ENCODE measurements at regions not wholly inside any gene's neighbourhood (a gene's known extent, or its start where the extent isn't known, plus 50 kb on each side); places are given as distances from the start of the nearest gene placed in this dataset.

DNA sequence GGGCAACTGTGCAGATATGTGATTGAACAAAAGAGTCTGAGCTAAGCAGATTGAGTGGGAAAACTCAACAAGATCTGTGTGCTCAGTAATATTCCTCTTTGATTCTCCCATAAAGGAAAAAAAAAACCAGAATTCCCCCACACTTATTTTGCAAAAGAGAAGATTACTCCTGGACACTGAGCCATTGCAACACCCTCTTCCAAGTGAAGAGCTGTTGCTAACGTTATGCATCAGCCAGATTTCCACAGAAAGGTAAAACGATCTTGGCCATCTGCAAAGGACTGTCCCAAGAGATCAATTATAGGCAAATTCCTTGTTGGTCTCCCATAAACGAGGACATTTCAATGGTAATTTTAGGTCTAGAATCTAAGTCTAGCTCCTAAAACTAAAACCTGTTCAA is 587.7 kb downstream of the C12orf50 start:
- TF ChIP-seq, protein P1, sequence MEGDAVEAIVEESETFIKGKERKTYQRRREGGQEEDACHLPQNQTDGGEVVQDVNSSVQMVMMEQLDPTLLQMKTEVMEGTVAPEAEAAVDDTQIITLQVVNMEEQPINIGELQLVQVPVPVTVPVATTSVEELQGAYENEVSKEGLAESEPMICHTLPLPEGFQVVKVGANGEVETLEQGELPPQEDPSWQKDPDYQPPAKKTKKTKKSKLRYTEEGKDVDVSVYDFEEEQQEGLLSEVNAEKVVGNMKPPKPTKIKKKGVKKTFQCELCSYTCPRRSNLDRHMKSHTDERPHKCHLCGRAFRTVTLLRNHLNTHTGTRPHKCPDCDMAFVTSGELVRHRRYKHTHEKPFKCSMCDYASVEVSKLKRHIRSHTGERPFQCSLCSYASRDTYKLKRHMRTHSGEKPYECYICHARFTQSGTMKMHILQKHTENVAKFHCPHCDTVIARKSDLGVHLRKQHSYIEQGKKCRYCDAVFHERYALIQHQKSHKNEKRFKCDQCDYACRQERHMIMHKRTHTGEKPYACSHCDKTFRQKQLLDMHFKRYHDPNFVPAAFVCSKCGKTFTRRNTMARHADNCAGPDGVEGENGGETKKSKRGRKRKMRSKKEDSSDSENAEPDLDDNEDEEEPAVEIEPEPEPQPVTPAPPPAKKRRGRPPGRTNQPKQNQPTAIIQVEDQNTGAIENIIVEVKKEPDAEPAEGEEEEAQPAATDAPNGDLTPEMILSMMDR (IDR thresholded peaks at IDR 0.05; ENCODE audit: poor library complexity, severe bottlenecking), result no peak
- TF ChIP-seq MXI1 (conservative IDR thresholded peaks at IDR 0.05; ENCODE audit: poor library complexity, severe bottlenecking) (no peak), EZH2 (IDR thresholded peaks at IDR 0.05; ENCODE audit: borderline replicate concordance, insufficient read depth, low read length, poor library complexity, severe bottlenecking) (no peak)

All from neural cell (in vitro differentiated cells).